Upper lobe of left lung (tissue), 6 donors: ENCODE measurements at regions not wholly inside any gene's neighbourhood (a gene's known extent, or its start where the extent isn't known, plus 50 kb on each side); places are given as distances from the start of the nearest gene placed in this dataset.

Experiments
- ATAC-seq, 2 donors: fragments of 200-7000 bp; cut with Tn5 transposase; one replicate each; pipeline ENCODE4 v1.9.1; 2022; ENCODE audit warnings: mild to moderate bottlenecking in 2 of 2, moderate library complexity in 2 of 2; ENCODE audit not compliant: low FRiP score in 2 of 2
- DNase-seq, 2 donors: peaks; one replicate each; pipeline ENCODE4 v3.0.0-alpha.2; 2019 to 2020
- H3K27ac ChIP-seq, 4 donors: fragments of 200-600 bp; sonication (generic); one replicate each; pipeline ENCODE4 v1.5.1; 2016 to 2019
- H3K27me3 ChIP-seq, 4 donors: fragments of 200-600 bp; sonication (generic); one replicate each; pipeline ENCODE4 v1.5.1; 2017 to 2019
- H3K36me3 ChIP-seq, 4 donors: fragments of 200-600 bp; sonication (generic); one replicate each; pipeline ENCODE4 v1.5.1; 2016 to 2019
- H3K4me1 ChIP-seq, 4 donors: fragments of 200-600 bp; sonication (generic); one replicate each; pipeline ENCODE4 v1.5.1; 2018 to 2019
- H3K4me3 ChIP-seq, 4 donors: fragments of 200-600 bp; sonication (generic); one replicate each; pipeline ENCODE4 v1.5.1; 2017 to 2019; ENCODE audit warnings: mild to moderate bottlenecking in 2 of 4, moderate library complexity in 1 of 4
- H3K9me3 ChIP-seq, 4 donors: fragments of 200-600 bp; sonication (generic); one replicate each; pipeline ENCODE4 v1.5.1; 2018 to 2019
- CTCF ChIP-seq, 6 experiments: fragments of 450-650 bp in 4 of 6; fragments of 200-600 bp in 2 of 6; sonication (generic) in 2 of 6; IDR thresholded peaks; one replicate each; pipeline ENCODE4 v1.5.1; 2016 to 2019; ENCODE audit warnings: antibody characterized with exemption in 6 of 6
- EP300 ChIP-seq, 4 donors: sonication (generic); formaldehyde crosslinking; IDR thresholded peaks; one replicate each; pipeline ENCODE4 v1.5.1; 2017; ENCODE audit warnings: antibody characterized with exemption in 4 of 4, control low read depth in 2 of 4
- POLR2A ChIP-seq, 4 donors: fragments of 450-650 bp; IDR thresholded peaks; one replicate each; pipeline ENCODE4 v1.5.1; 2016 to 2017; ENCODE audit warnings: antibody characterized with exemption in 4 of 4, mild to moderate bottlenecking in 2 of 4
- POLR2AphosphoS5 ChIP-seq, 2 donors: sonication (generic); formaldehyde crosslinking; IDR thresholded peaks; one replicate each; pipeline ENCODE4 v1.5.1; 2017; ENCODE audit warnings: antibody characterized with exemption in 2 of 2
- WGBS, 2 donors: methylation state at CpG; one replicate each; pipeline ENCODE4 v1.1.5; 2017 to 2018; 5-methylcytosine and 5-hydroxymethylcytosine counted together
- donor health status: DM: no; HTN: no; CAD: no; lungs with moderate emphysema.
- donor health status: DM: no; HTN: yes; CAD: no; lungs with severe emphysema.

GRCh38 chr6:23435126-23435525 is 690.9 kb upstream of the NRSN1 start:
- H3K27ac ChIP-seq = no peak overlapping the region
- ATAC-seq = no peak
- WGBS, 2 donors = 72 to 75% methylated on average over 2 of the region's 2 CpGs
- H3K4me1 ChIP-seq = no peaks in the 10 kb centered on the region
- H3K36me3 ChIP-seq = no peaks in the 10 kb centered on the region
- H3K4me3 ChIP-seq = no peak overlapping the region
- no peak for DNase-seq
- H3K27me3 ChIP-seq = no peaks in the 10 kb centered on the region
- no peaks in the 10 kb centered on the region for H3K9me3 ChIP-seq
- no peak for TF ChIP-seq CTCF (IDR thresholded peaks at IDR 0.05)
- TF ChIP-seq POLR2A (IDR thresholded peaks at IDR 0.05) = no peak
- TF ChIP-seq EP300 (IDR thresholded peaks at IDR 0.05) = no peak
- no peak for TF ChIP-seq POLR2AphosphoS5 (IDR thresholded peaks at IDR 0.05)

- ATAC-seq (no peak), DNase-seq (no peak)
- TF ChIP-seq POLR2AphosphoS5 (IDR thresholded peaks at IDR 0.05) = no peak
- TF ChIP-seq EP300 (IDR thresholded peaks at IDR 0.05) = no peak
- TF ChIP-seq POLR2A (IDR thresholded peaks at IDR 0.05) = no peak
- TF ChIP-seq CTCF (IDR thresholded peaks at IDR 0.05) = no peak
- 97 to 100% methylated on average over 1 of the region's 1 CpG for WGBS, 2 donors
- H3K36me3 ChIP-seq = no peaks in the 10 kb centered on the region
- H3K4me3 ChIP-seq = no peak overlapping the region
- no peak overlapping the region for H3K27ac ChIP-seq
- H3K27me3 ChIP-seq = no peaks in the 10 kb centered on the region
- H3K4me1 ChIP-seq = no peaks in the 10 kb centered on the region
- no peaks in the 10 kb centered on the region for H3K9me3 ChIP-seq
Measured at GRCh38 chr6:23435798-23436197, 690.2 kb upstream of the NRSN1 start.

- WGBS, 2 donors = 91 to 95% methylated on average over 3 of the region's 3 CpGs
- TF ChIP-seq POLR2A (IDR thresholded peaks at IDR 0.05) (no peak), POLR2AphosphoS5 (IDR thresholded peaks at IDR 0.05) (no peak), EP300 (IDR thresholded peaks at IDR 0.05) (no peak), CTCF (IDR thresholded peaks at IDR 0.05) (no peak)
- Histone ChIP-seq H3K27me3 (no peaks in the 10 kb centered on the region), H3K4me3 (no peak overlapping the region), H3K9me3 (no peaks in the 10 kb centered on the region), H3K27ac (no peak overlapping the region), H3K36me3 (no peaks in the 10 kb centered on the region), H3K4me1 (no peaks in the 10 kb centered on the region)
- ATAC-seq (no peak), DNase-seq (no peak)
Measured at GRCh38 chr6:23441808-23442461, 684.1 kb upstream of the NRSN1 start.

GRCh38 chr6:23445157-23445710 is 680.8 kb upstream of the NRSN1 start:
- H3K4me3 ChIP-seq = no peak overlapping the region
- no peak for TF ChIP-seq CTCF (IDR thresholded peaks at IDR 0.05)
- no peak for TF ChIP-seq POLR2AphosphoS5 (IDR thresholded peaks at IDR 0.05)
- no peak for TF ChIP-seq EP300 (IDR thresholded peaks at IDR 0.05)
- TF ChIP-seq POLR2A (IDR thresholded peaks at IDR 0.05) = no peak
- no peak for DNase-seq
- no peaks in the 10 kb centered on the region for H3K27me3 ChIP-seq
- H3K4me1 ChIP-seq = no peaks in the 10 kb centered on the region
- no peaks in the 10 kb centered on the region for H3K36me3 ChIP-seq
- 62 to 63% methylated on average over 5 of the region's 5 CpGs for WGBS, 2 donors
- no peak for ATAC-seq
- no peak overlapping the region for H3K27ac ChIP-seq
- H3K9me3 ChIP-seq = no peaks in the 10 kb centered on the region

- DNase-seq (no peak), ATAC-seq (no peak)
- Histone ChIP-seq H3K36me3 (no peaks in the 10 kb centered on the region), H3K27ac (no peak overlapping the region), H3K27me3 (no peaks in the 10 kb centered on the region), H3K4me3 (no peak overlapping the region), H3K4me1 (no peaks in the 10 kb centered on the region), H3K9me3 (no peaks in the 10 kb centered on the region)
- WGBS, 2 donors = 53 to 55% methylated on average over 4 of the region's 4 CpGs
- no peak for TF ChIP-seq POLR2A (IDR thresholded peaks at IDR 0.05)
- TF ChIP-seq POLR2AphosphoS5 (IDR thresholded peaks at IDR 0.05) = no peak
- peak in 1 of 6 experiments; percentile 12 for TF ChIP-seq CTCF (IDR thresholded peaks at IDR 0.05)
Measured at GRCh38 chr6:23446469-23446967, 679.5 kb upstream of the NRSN1 start.
